ENCODE measurements at regions not wholly inside any gene's neighbourhood (a gene's known extent, or its start where the extent isn't known, plus 50 kb on each side); places are given as distances from the start of the nearest gene placed in this dataset.

DNA sequence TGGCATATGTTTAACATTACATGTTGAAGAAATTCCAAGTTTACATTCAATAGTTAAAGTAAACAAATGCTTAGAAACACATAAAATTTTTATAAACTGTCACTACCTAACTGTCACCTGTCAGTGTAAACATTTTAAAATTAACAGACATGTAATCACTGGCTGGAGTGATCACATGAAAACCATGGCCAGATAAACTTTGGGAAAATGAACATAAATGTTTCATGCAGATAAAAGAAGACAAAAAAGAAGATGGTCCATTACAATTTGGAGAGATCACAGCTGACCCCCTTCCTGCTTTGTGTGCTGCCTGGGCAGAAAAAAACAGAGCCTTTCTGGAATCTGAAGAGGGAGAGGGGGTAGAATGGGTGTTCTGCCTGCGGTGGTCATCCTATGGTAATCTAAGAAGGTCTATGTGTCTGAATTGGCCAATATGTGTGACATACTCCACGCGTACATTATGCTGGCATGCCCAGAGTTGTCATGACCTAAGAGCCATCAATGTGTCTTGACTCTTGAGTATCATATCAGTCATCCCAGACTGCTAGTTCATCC, 57.5 kb upstream of the MEOX2 start:
- TF ChIP-seq, protein P1, sequence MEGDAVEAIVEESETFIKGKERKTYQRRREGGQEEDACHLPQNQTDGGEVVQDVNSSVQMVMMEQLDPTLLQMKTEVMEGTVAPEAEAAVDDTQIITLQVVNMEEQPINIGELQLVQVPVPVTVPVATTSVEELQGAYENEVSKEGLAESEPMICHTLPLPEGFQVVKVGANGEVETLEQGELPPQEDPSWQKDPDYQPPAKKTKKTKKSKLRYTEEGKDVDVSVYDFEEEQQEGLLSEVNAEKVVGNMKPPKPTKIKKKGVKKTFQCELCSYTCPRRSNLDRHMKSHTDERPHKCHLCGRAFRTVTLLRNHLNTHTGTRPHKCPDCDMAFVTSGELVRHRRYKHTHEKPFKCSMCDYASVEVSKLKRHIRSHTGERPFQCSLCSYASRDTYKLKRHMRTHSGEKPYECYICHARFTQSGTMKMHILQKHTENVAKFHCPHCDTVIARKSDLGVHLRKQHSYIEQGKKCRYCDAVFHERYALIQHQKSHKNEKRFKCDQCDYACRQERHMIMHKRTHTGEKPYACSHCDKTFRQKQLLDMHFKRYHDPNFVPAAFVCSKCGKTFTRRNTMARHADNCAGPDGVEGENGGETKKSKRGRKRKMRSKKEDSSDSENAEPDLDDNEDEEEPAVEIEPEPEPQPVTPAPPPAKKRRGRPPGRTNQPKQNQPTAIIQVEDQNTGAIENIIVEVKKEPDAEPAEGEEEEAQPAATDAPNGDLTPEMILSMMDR (IDR thresholded peaks at IDR 0.05; ENCODE audit: low read depth, low read length, missing control alignments), result no peak
- in situ Hi-C loops (cut with HindIII; ENCODE audit: low sequenced_read_pairs), result no loop called here
- H3K4me3 ChIP-seq (ENCODE audit: low read depth, low read length), result no peak overlapping the region
- no peak for DNase-seq (ENCODE audit: low read depth)

DNA sequence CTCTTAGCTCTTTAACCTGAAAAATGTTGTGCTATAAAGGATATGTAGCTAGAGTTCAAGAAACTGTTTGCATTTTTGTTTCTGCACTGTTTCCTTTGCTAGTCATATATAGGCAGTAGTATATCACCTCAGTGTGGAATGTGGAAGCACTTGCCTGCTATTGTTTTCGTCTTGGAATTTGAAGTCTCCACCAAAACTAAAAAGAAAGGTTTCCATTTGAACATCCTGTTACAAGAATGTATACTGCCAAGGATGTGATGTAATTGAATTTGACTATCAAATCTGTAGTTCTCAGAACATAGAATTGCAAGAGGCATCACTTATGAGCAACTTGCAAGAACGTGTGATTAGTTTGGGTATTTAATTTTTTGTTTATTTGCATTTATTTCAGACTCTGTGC, 51.1 kb upstream of the MEOX2 start:
- no peak for DNase-seq (ENCODE audit: low read depth)
- TF ChIP-seq, protein P1 (IDR thresholded peaks at IDR 0.05; ENCODE audit: low read depth, low read length, missing control alignments), result no peak
- no peak overlapping the region for H3K4me3 ChIP-seq (ENCODE audit: low read depth, low read length)
- in situ Hi-C loops (cut with HindIII; ENCODE audit: low sequenced_read_pairs), result no loop called here

Data from astrocyte of the cerebellum (primary cell).